ENCODE measurements at regions not wholly inside any gene's neighbourhood (a gene's known extent, or its start where the extent isn't known, plus 50 kb on each side); places are given as distances from the start of the nearest gene placed in this dataset.

DNA sequence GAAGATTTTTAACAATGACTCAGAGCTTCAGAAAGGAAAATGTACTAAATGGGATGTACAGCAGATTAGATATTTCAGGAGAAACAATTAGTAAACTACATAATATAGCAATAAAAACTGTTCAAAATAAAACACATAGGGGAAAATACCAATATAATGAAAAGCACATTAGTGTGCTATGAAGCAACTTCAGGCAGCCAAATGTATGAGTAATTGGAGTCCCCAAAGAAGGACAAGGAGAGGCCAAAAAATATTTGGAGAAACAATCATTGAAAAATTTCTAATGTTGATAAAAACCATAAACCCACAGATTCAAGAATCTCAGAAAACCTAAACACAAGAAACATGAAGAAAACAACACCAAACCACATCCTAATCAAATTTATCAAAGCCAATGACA lies 129.3 kb upstream of the CHRDL1 start:
- TF ChIP-seq, protein P1, sequence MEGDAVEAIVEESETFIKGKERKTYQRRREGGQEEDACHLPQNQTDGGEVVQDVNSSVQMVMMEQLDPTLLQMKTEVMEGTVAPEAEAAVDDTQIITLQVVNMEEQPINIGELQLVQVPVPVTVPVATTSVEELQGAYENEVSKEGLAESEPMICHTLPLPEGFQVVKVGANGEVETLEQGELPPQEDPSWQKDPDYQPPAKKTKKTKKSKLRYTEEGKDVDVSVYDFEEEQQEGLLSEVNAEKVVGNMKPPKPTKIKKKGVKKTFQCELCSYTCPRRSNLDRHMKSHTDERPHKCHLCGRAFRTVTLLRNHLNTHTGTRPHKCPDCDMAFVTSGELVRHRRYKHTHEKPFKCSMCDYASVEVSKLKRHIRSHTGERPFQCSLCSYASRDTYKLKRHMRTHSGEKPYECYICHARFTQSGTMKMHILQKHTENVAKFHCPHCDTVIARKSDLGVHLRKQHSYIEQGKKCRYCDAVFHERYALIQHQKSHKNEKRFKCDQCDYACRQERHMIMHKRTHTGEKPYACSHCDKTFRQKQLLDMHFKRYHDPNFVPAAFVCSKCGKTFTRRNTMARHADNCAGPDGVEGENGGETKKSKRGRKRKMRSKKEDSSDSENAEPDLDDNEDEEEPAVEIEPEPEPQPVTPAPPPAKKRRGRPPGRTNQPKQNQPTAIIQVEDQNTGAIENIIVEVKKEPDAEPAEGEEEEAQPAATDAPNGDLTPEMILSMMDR (IDR thresholded peaks at IDR 0.05): no peak
- TF ChIP-seq POLR2AphosphoS5 (IDR thresholded peaks at IDR 0.05) (no peak), POLR2A (IDR thresholded peaks at IDR 0.05; ENCODE audit: low read depth) (no peak), EP300 (IDR thresholded peaks at IDR 0.05) (no peak)
